Mesenchymal stem cell (in vitro differentiated cells and primary cell): ENCODE measurements at regions not wholly inside any gene's neighbourhood (a gene's known extent, or its start where the extent isn't known, plus 50 kb on each side); places are given as distances from the start of the nearest gene placed in this dataset.

Source experiments
- DNase-seq: peaks from one replicate; pipeline ENCODE4 v3.0.0-alpha.2; 2013
- H2AFZ ChIP-seq: one replicate; pipeline ENCODE4 v1.6.1; 2013; ENCODE audit warnings: low read depth, mild to moderate bottlenecking, control low read depth, inconsistent platforms, low read length, moderate library complexity
- H2AK5ac ChIP-seq: 2 replicates; pipeline ENCODE4 v1.6.1; 2013; ENCODE audit warnings: low read length, moderate library complexity, mild to moderate bottlenecking, inconsistent platforms; ENCODE audit not compliant: severe bottlenecking
- H2BK120ac ChIP-seq: one replicate; pipeline ENCODE4 v1.6.1; 2013; ENCODE audit warnings: low read depth, mild to moderate bottlenecking, inconsistent platforms, low read length, moderate library complexity
- H2BK12ac ChIP-seq, 2 experiments: one replicate each; pipeline ENCODE4 v1.6.1; 2013; ENCODE audit warnings: inconsistent platforms in 2 of 2, low read length in 2 of 2, mild to moderate bottlenecking in 2 of 2, moderate library complexity in 2 of 2, control low read depth in 1 of 2
- H2BK15ac ChIP-seq: one replicate; pipeline ENCODE4 v1.6.1; 2013; ENCODE audit warnings: mild to moderate bottlenecking, low read depth, inconsistent platforms; ENCODE audit not compliant: poor library complexity, severe bottlenecking
- H2BK5ac ChIP-seq: 2 replicates; pipeline ENCODE4 v1.6.1; 2013; ENCODE audit warnings: low read depth, mild to moderate bottlenecking, low read length, control low read depth, inconsistent platforms; ENCODE audit not compliant: poor library complexity, severe bottlenecking
- H3K14ac ChIP-seq, 2 experiments: one replicate each; pipeline ENCODE4 v1.6.1; 2013; ENCODE audit warnings: inconsistent platforms in 2 of 2, low read length in 2 of 2, control low read depth in 1 of 2, mild to moderate bottlenecking in 1 of 2, moderate library complexity in 1 of 2
- H3K18ac ChIP-seq, 2 experiments: one replicate each; pipeline ENCODE4 v1.6.1; 2013; ENCODE audit warnings: inconsistent platforms in 2 of 2, low read length in 2 of 2, control low read depth in 1 of 2, low read depth in 1 of 2, mild to moderate bottlenecking in 1 of 2
- H3K23ac ChIP-seq, 2 experiments: one replicate each; pipeline ENCODE4 v1.6.1; 2013; ENCODE audit warnings: inconsistent platforms in 2 of 2, low read length in 2 of 2, mild to moderate bottlenecking in 2 of 2, moderate library complexity in 2 of 2, control low read depth in 1 of 2
- H3K27ac ChIP-seq: 2 replicates; pipeline ENCODE4 v1.5.1; 2013; ENCODE audit warnings: mild to moderate bottlenecking, moderate library complexity, low read length, control low read depth, inconsistent platforms; ENCODE audit not compliant: poor library complexity, severe bottlenecking
- H3K27me3 ChIP-seq, 2 experiments: 2 replicates each; pipeline versions ENCODE4 v1.6.1 to v1.7.0; 2013; ENCODE audit warnings: low read length in 2 of 2, mild to moderate bottlenecking in 2 of 2, moderate library complexity in 2 of 2, control low read depth in 1 of 2, inconsistent platforms in 1 of 2; ENCODE audit not compliant: control insufficient read depth in 1 of 2, insufficient read depth in 1 of 2
- H3K36me3 ChIP-seq, 2 experiments: 2 replicates each; pipeline versions ENCODE4 v1.6.1 to v1.7.0; 2013; ENCODE audit warnings: low read length in 2 of 2, control low read depth in 1 of 2, inconsistent platforms in 1 of 2, low read depth in 1 of 2, mild to moderate bottlenecking in 1 of 2; ENCODE audit not compliant: insufficient read depth in 2 of 2, control insufficient read depth in 1 of 2
- H3K4ac ChIP-seq, 2 experiments: one replicate each; pipeline ENCODE4 v1.6.1; 2013; ENCODE audit warnings: inconsistent platforms in 2 of 2, low read length in 2 of 2, mild to moderate bottlenecking in 2 of 2, moderate library complexity in 2 of 2, control low read depth in 1 of 2, low read depth in 1 of 2
- H3K4me1 ChIP-seq: 2 replicates; pipeline ENCODE4 v1.6.1; 2013; ENCODE audit warnings: low read depth, low read length, control low read depth; ENCODE audit not compliant: control insufficient read depth, insufficient read depth
- H3K4me2 ChIP-seq: 2 replicates; pipeline ENCODE4 v1.6.1; 2013; ENCODE audit warnings: low read length, mild to moderate bottlenecking, inconsistent platforms; ENCODE audit not compliant: poor library complexity, severe bottlenecking
- H3K4me3 ChIP-seq, 2 experiments: 2 replicates each; pipeline versions ENCODE4 v1.5.1 to v1.7.0; 2013; ENCODE audit warnings: low read length in 2 of 2, mild to moderate bottlenecking in 2 of 2, control low read depth in 1 of 2, low read depth in 1 of 2; ENCODE audit not compliant: insufficient read depth in 1 of 2
- H3K79me1 ChIP-seq: replicated peaks from 2 replicates; pipeline ENCODE4 v1.6.1; 2013; ENCODE audit warnings: mild to moderate bottlenecking, control low read depth, low read length, inconsistent platforms; ENCODE audit not compliant: poor library complexity, severe bottlenecking
- H3K9ac ChIP-seq: 2 replicates; pipeline ENCODE4 v1.7.0; 2013; ENCODE audit warnings: mild to moderate bottlenecking, low read length, moderate library complexity
- H3K9me3 ChIP-seq: 2 replicates; pipeline ENCODE4 v1.7.0; 2013; ENCODE audit warnings: mild to moderate bottlenecking, low read length; ENCODE audit not compliant: control insufficient read depth
- H4K8ac ChIP-seq: one replicate; pipeline ENCODE4 v1.6.1; 2013; ENCODE audit warnings: inconsistent platforms, mild to moderate bottlenecking, low read length, moderate library complexity
- H4K91ac ChIP-seq: one replicate; pipeline ENCODE4 v1.6.1; 2013; ENCODE audit warnings: mild to moderate bottlenecking, low read length, inconsistent platforms
- WGBS: methylation state at CpG from one replicate; pipeline ENCODE4 v1.1.7; 2013; ENCODE audit warnings: mixed read lengths; 5-methylcytosine and 5-hydroxymethylcytosine counted together

DNA sequence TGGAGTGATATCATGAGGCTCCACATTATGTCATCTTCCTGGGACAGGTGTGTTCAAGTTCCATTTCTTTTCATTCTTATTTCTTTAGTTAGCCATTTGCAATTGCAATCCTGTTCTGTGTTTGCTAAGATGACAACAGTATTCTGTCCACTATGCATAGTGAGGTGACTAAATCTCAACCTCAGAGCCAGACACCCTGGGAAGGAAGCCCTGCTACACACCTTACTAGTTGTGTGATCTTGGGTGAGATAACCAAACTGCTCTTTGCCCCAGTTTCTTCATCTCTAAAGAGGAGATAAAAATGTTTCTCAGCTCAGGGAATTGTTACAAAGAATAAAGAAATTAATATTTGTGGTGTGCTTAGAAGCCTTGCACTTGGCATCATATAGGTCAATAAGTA lies 215.1 kb upstream of the RPS23 start:
- H2BK120ac ChIP-seq: no peak overlapping the region
- H4K8ac ChIP-seq: no peak overlapping the region
- H3K79me1 ChIP-seq: no peaks in the 10 kb centered on the region
- H3K9ac ChIP-seq: no peak overlapping the region
- no peak overlapping the region for H3K14ac ChIP-seq
- no peak overlapping the region for H2BK15ac ChIP-seq
- no peak overlapping the region for H3K4me3 ChIP-seq
- no peak for DNase-seq
- H3K27ac ChIP-seq: no peak overlapping the region
- H4K91ac ChIP-seq: no peak overlapping the region
- no peaks in the 10 kb centered on the region for H3K4me1 ChIP-seq
- H2BK12ac ChIP-seq: no peak overlapping the region
- no peak overlapping the region for H2AFZ ChIP-seq
- no peak overlapping the region for H3K4ac ChIP-seq
- no peak overlapping the region for H2BK5ac ChIP-seq
- peaks cover 0 to 4% of the 10 kb centered on the region in 2 experiments for H3K27me3 ChIP-seq
- peaks cover 18% of the 10 kb centered on the region for H3K9me3 ChIP-seq
- H3K18ac ChIP-seq: no peak overlapping the region
- H2AK5ac ChIP-seq: no peak overlapping the region
- no peak overlapping the region for H3K4me2 ChIP-seq
- H3K36me3 ChIP-seq: no peaks in the 10 kb centered on the region
- H3K23ac ChIP-seq: no peak overlapping the region

GRCh38 chr5:82491397-82491796 lies 213.2 kb upstream of the RPS23 start:
- 100% methylated on average over 1 of the region's 1 CpG for WGBS
- Histone ChIP-seq H3K4me2 (no peak overlapping the region), H3K18ac (no peak overlapping the region), H2AFZ (no peak overlapping the region), H3K14ac (no peak overlapping the region), H2BK120ac (no peak overlapping the region), H3K27me3 (peaks cover 0 to 4% of the 10 kb centered on the region in 2 experiments), H3K23ac (no peak overlapping the region), H3K4me3 (no peak overlapping the region), H2BK15ac (no peak overlapping the region), H3K4me1 (no peaks in the 10 kb centered on the region), H3K4ac (no peak overlapping the region), H3K9me3 (peaks cover 8% of the 10 kb centered on the region), H3K79me1 (no peaks in the 10 kb centered on the region), H4K91ac (no peak overlapping the region), H2BK12ac (no peak overlapping the region), H3K9ac (no peak overlapping the region), H3K36me3 (no peaks in the 10 kb centered on the region), H3K27ac (no peak overlapping the region), H2BK5ac (no peak overlapping the region), H2AK5ac (no peak overlapping the region), H4K8ac (no peak overlapping the region)
- no peak for DNase-seq

- Histone ChIP-seq H3K9ac (no peak overlapping the region), H3K4me1 (no peaks in the 10 kb centered on the region), H2BK15ac (no peak overlapping the region), H3K4me2 (no peak overlapping the region), H3K27ac (no peak overlapping the region), H3K79me1 (no peaks in the 10 kb centered on the region), H2BK120ac (no peak overlapping the region), H3K14ac (no peak overlapping the region), H3K4ac (no peak overlapping the region), H4K91ac (no peak overlapping the region), H2AK5ac (no peak overlapping the region), H3K23ac (no peak overlapping the region), H4K8ac (no peak overlapping the region), H3K36me3 (no peaks in the 10 kb centered on the region), H3K18ac (no peak overlapping the region), H3K27me3 (peaks cover 0 to 4% of the 10 kb centered on the region in 2 experiments), H2AFZ (no peak overlapping the region), H2BK12ac (no peak overlapping the region), H3K4me3 (no peak overlapping the region), H3K9me3 (no peaks in the 10 kb centered on the region), H2BK5ac (no peak overlapping the region)
- DNase-seq: no peak
- 50% methylated on average over 1 of the region's 1 CpG for WGBS
Measured at GRCh38 chr5:82489683-82490082, 211.5 kb upstream of the RPS23 start.

DNA sequence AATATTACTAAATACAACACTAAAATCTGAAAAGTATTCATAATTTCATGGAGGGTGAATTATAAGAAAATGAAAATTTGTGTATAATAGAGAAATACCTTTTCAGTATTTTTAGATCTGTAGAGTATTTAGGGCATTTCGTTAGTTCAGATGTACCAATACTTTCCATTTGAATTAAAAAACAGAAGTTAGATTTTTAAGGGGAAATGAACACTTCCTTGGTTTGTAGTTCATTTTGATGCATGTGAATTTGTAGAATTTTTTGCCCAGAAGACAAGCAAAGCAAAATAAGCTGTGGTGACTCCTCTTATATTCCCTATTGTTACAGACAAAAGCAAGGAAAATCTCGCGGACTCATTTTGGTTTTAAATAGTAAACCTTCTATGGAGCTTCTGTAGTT lies 209.0 kb upstream of the RPS23 start:
- Histone ChIP-seq H4K91ac (no peak overlapping the region), H3K4me1 (no peaks in the 10 kb centered on the region), H3K79me1 (no peaks in the 10 kb centered on the region), H3K4me2 (no peak overlapping the region), H3K23ac (no peak overlapping the region), H3K18ac (no peak overlapping the region), H2AK5ac (no peak overlapping the region), H2BK5ac (no peak overlapping the region), H3K9ac (no peak overlapping the region), H3K27me3 (peaks cover 0 to 5% of the 10 kb centered on the region in 2 experiments), H3K36me3 (no peaks in the 10 kb centered on the region), H2AFZ (no peak overlapping the region), H3K27ac (no peak overlapping the region), H4K8ac (no peak overlapping the region), H3K4me3 (no peak overlapping the region), H2BK12ac (no peak overlapping the region), H3K4ac (no peak overlapping the region), H2BK15ac (no peak overlapping the region), H2BK120ac (no peak overlapping the region), H3K9me3 (no peaks in the 10 kb centered on the region), H3K14ac (no peak overlapping the region)
- no peak for DNase-seq
- no CpG with 5 or more reads among the region's 3 CpGs for WGBS
